GM19025 (cell line): ENCODE measurements at regions not wholly inside any gene's neighbourhood (a gene's known extent, or its start where the extent isn't known, plus 50 kb on each side); places are given as distances from the start of the nearest gene placed in this dataset.
A peak's percentile ranks its signal among the peaks of the same experiment; 100 is the strongest.

Experiments
- ATAC-seq: cut with Tn5 transposase; IDR thresholded peaks from one replicate; pipeline ENCODE4 v1.9.1; 2021; ENCODE audit warnings: mild to moderate bottlenecking, low read depth, moderate library complexity; ENCODE audit not compliant: unreplicated experiment

- ATAC-seq = peak; percentile 45
These were observed 183.1 kb downstream of the CAND1 start for GRCh38 chr12:67452119-67452805.

- no peak for ATAC-seq
These were observed 184.0 kb downstream of the CAND1 start for GRCh38 chr12:67453191-67453590.

DNA sequence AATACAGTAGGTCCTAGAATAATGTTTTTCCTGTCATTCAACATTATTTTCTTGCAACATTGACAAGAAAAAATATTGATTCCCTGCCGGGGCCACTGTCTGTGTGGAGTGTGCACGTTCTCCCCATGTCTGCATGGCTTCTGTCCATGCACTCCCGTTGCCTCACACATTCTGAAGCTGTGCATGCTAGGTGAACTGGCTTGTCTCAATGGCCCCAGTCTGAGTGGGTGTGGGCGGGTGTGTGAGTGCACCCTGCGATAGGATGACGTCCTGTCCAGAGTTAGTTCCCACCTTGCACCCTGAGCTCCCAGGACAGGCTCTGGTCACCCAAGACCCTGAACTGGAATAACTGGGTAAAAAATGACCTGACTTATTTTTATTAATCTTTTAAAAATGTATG, 186.1 kb downstream of the CAND1 start:
- ATAC-seq = no peak

DNA sequence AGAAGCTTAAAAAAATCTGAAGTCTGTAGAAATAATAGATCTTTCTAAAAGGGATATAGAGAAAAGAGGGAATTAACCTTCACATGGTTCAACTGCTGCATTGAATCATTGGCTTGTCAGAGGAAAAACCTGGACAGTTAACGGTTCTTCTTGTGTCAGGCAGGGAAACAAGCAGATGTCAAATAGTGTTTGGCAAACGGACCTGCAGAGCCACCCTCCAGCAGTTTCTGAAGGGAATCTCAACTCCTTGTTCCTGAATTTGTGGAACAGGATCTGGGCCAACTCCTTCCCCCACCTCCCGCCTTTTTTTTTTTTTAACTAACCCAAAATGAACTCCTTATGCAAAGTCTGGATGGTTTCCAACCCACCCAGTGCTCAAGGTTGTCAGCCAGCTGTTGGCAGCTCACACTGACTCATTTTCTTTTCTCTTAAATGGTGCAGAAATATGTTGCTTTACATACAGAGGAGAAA, 187.3 kb downstream of the CAND1 start:
- ATAC-seq = no peak

DNA sequence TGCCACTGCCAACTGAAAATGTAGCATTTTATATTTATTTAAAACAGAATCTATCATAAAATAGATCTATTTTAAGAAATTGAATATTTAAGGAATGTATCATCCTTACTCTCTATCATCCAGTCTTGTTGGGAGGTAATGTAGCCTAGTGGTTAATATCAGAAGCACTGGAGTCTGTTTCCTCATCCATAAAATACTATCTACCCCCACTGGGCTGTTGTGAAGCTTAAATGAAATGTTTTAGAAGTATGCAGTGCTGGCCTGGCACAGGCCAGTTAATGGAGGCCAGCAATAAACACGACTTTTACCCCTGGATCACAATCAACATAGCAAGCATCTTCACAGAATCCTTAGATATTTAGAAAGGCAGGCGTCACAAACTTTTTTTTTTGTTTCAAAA, 188.0 kb downstream of the CAND1 start:
- no peak for ATAC-seq

DNA sequence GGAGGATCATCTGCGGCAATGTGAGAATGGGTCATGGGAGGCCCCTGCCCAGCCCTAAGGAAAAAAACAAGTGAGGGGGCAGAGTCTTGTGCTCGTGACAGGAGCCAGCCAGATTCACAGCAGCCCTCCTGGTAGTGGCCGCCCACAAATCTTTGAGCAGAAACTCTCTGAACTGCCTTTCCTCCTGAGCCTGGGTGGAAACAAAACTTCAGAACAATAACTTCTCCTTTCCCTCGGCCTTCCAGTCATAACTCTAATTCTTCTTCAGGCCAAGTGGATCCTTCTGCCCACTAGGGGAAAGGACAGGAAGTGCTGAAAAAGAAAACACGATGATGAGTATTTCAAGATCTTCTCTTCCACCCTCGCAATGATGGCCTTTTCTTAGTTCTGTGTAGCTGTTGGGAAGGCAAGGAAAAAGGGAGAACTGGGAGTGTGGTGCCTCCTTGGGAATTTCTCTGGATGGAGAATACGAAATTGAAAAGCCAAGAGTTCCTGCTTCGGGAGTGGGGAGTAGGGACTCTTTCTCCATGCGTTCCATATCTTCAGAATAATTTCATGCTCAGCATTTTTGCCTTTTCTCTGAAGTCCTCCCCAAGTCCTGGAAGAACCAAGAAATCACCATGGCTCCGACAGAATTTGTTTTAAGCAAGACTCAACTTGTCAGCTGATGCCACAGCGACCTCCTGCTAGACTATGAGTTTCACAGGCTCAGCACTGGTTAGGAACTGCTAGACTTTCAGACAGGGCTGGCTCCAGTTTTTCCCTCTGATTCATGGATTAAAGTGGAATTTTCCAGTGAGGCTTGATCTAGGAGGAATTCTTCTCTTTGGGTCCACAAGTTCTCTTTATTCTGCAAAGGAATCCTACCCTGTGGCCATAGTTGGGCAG, 188.9 kb downstream of the CAND1 start:
- ATAC-seq = no peak

GRCh38 chr12:67459173-67459572, 189.4 kb upstream of the DYRK2 start:
- no peak for ATAC-seq

GRCh38 chr12:67459578-67459977, 189.0 kb upstream of the DYRK2 start:
- no peak for ATAC-seq

DNA sequence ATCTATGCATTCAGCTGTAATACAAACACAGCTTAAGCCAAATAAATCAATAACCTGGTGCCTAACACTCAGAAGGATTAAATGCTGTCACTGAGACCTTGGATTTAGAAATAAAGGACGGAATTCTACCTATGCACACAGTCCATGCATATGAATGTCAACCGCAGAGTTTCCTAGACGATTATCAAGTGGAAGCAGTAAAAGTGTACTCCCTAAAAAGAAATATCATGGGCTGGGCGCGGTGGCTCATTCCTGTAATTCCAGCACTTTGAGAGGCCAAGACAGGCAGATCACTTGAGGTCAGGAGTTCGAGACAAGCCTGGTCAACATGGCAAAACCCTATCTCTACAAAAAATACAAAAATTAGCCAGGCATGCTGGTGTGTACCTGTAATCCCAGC, 188.2 kb upstream of the DYRK2 start:
- no peak for ATAC-seq

DNA sequence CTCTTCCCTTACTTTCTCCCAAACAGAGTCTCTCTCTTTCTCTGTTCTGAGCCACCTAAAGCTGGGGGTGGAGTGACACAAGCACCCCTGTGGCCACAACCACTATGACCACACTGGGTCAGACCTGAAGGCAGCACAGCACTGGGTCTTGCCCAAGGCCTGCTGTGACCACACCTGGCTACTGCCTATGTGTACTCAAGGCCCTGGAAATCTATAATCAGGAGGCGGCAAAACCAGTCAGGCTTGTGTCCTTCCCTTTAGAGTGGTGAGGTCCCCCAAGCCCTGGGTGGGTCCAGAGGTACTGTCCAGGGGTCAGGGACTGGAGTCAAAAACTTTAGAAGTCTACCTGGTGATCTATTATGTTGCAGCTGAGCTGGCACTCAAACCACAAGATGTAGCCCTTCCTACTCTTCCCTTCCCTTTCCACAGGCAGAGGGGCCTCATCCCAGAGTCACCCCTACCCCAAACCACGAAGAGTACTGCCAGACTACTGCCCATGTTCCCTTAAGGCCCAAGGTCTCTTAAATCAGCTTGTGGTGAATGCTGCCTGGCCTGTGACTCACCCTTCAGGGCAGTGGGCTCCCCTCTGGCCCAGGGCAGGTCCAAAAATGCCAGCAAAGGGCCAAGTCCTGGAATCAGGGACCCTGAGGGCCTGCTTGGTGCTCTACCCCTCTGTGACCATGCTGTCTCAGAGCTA, 179.8 kb upstream of the DYRK2 start:
- ATAC-seq = no peak

DNA sequence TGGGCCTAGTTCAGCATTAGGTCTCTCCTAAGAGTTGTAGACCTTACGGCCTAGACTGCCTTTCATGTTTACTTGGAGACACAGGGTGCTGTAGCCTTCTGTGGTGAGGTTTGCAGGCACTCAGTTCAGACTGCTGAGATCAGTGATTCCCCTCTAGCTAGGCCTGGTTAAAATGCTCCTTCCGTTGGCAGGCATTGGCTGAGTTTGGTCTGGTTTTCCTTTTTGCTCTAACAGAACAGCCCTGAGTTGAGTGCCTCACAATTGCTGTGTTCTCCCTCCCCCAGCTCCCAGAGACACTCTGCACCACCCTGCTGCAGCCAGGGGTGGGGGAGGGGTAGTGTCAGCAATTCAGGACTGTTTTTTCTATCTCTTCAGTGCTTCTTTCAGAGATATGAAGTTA, 178.9 kb upstream of the DYRK2 start:
- ATAC-seq = no peak

GRCh38 chr12:67471810-67472209, 176.7 kb upstream of the DYRK2 start:
- ATAC-seq = no peak

DNA sequence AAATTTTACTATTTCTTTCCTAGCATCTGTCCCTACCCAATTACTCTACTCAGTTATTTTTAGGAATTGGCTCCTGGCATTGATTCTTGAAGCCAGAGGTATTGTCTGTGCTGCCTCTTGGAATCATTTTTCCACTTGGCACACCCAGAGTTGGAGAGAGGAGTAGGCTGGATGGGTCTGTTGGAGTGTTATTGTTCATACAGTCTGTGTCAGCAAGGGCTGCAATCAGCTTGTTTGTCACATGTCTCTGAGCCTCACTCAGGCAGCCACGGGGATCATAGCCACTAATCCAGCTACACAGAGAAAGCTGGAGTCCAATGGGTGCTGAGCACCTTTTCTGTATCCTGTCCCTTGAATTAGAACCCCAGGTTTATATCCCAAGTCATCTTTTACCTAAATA, 176.0 kb upstream of the DYRK2 start:
- no peak for ATAC-seq

GRCh38 chr12:67474934-67475620, 173.5 kb upstream of the DYRK2 start:
- ATAC-seq = no peak

DNA sequence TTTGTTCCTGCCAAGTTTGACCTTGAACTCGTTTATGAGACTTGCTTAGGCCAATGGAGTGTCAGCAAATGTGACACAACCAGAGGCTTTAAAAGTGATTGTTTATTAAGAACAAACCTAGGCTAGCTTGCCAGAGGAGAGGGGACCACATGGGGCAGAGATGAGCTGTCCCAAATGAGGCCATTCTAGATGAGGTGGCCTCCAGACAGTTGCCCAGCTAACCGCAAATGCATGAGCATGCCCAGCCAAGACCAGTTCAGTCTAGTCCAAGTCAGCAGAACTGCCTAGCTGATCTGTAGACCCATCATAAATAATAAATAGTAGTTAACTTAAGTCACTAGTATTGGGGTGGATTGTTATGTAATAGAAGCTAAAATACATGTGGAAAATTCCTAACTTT, 172.8 kb upstream of the DYRK2 start:
- no peak for ATAC-seq

DNA sequence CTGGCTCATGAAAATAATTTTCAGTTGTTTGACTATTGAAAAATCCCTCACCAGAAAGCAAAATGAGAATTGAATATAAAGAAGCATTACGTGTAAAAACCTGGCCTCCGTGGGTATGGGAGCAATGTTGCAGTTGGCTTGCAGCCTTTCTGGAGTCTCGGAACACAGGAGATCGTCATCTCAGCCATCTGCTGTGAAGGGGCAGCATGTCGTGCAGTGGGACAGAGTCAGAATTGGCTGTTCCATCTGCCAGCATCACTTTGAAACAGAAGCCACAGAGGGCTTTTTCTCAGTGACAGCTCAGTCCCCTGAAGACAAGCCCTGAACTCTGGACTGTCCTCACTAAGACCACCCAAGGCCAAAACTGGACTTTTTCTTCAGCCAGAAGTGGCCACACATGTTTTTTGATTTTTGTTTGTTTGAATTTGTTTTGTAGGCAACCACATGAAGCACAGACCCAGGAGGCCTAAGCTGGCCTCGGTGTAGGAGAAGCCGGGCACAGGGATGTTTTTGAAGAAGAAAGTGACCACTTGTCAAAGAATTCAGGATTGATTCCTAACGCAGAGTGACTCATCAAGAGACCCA, 170.8 kb upstream of the DYRK2 start:
- no peak for ATAC-seq

GRCh38 chr12:67482751-67483661, 165.5 kb upstream of the DYRK2 start:
- no peak for ATAC-seq

DNA sequence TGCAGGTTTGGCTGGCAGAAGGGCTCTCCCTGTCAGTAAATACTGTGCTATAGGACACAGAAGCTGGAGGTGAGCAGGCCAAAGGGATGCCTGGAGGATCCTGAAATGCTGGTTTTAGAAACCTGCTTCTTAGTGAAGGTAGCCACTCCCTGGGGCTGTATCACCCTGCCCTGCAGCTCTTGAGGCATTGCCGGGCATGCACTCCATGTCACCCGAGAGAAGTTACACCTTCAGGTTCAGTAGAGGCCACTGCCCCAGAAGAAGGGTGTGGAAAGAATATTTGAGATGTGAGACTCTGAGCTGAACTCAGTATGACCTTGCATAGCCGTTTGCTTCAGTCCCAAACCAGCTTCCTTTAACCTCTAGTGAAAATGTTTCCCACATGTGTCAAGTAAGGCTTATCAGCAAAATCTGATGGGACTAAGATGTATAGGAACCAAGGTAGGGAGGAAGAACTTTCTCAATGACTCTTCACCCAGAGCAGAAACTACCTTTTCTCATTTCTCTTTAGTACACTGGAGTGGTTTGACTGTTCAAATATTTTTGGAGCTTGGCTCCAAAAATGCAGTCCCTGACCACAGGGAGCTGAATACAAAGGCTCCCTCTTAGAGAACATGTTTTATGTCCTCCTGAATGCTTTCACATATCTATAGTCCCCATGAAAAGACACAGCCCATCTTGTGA, 164.5 kb upstream of the DYRK2 start:
- no peak for ATAC-seq
